Esophagus (tissue), 2 donors: ENCODE measurements at regions not wholly inside any gene's neighbourhood (a gene's known extent, or its start where the extent isn't known, plus 50 kb on each side); places are given as distances from the start of the nearest gene placed in this dataset.

Experiments
- H3K27ac ChIP-seq, 2 donors: one replicate each; pipeline ENCODE4 v1.5.1; 2013; ENCODE audit warnings: low read depth in 2 of 2, mild to moderate bottlenecking in 2 of 2, inconsistent platforms in 1 of 2, low read length in 1 of 2, moderate library complexity in 1 of 2
- H3K27me3 ChIP-seq, 2 donors: one replicate each; pipeline ENCODE4 v1.6.1; 2013; ENCODE audit warnings: low read length in 2 of 2, control low read depth in 1 of 2, mild to moderate bottlenecking in 1 of 2; ENCODE audit not compliant: insufficient read depth in 2 of 2, control insufficient read depth in 1 of 2
- H3K36me3 ChIP-seq, 2 donors: one replicate each; pipeline ENCODE4 v1.6.1; 2013; ENCODE audit warnings: low read length in 1 of 2; ENCODE audit not compliant: control insufficient read depth in 2 of 2, insufficient read depth in 2 of 2
- H3K4me1 ChIP-seq, 2 donors: one replicate each; pipeline ENCODE4 v1.6.1; 2013; ENCODE audit warnings: low read length in 1 of 2; ENCODE audit not compliant: control insufficient read depth in 2 of 2, insufficient read depth in 2 of 2
- H3K4me3 ChIP-seq, 2 donors: one replicate each; pipeline ENCODE4 v1.5.1; 2013; ENCODE audit warnings: low read length in 2 of 2, mild to moderate bottlenecking in 2 of 2, low read depth in 1 of 2, moderate library complexity in 1 of 2
- H3K9me3 ChIP-seq, 2 donors: one replicate each; pipeline ENCODE4 v1.6.1; 2013; ENCODE audit warnings: mild to moderate bottlenecking in 2 of 2, low read depth in 1 of 2, low read length in 1 of 2, moderate library complexity in 1 of 2; ENCODE audit not compliant: control insufficient read depth in 2 of 2, insufficient read depth in 1 of 2
- WGBS, 2 donors: extraction: QIAGEN DNeasy Blood & Tissue Kit; methylation state at CpG; one replicate each; pipeline ENCODE4 v1.1.7; 2013; 5-methylcytosine and 5-hydroxymethylcytosine counted together
- donor health status: healthy with polysubstance abuse.
- donor health status: Bipolar disorder and iron deficiency.

GRCh38 chr18:34606851-34607250 is 103.2 kb upstream of the DTNA start:
- 54 to 57% methylated on average over 3 of the region's 3 CpGs for WGBS, 2 donors
- Histone ChIP-seq H3K36me3 (no peaks in the 10 kb centered on the region), H3K4me1 (no peaks in the 10 kb centered on the region), H3K27ac (no peak overlapping the region), H3K9me3 (no peaks in the 10 kb centered on the region), H3K4me3 (no peak overlapping the region), H3K27me3 (no peaks in the 10 kb centered on the region)

- H3K27ac ChIP-seq: no peak overlapping the region
Measured at GRCh38 chr18:34608064-34608463, 102.0 kb upstream of the DTNA start.

GRCh38 chr18:34609986-34610648 is 100.0 kb upstream of the DTNA start:
- WGBS, 2 donors: 77 to 85% methylated on average over 4 of the region's 4 CpGs
- Histone ChIP-seq H3K4me1 (no peaks in the 10 kb centered on the region), H3K27me3 (no peaks in the 10 kb centered on the region), H3K4me3 (no peak overlapping the region), H3K9me3 (no peaks in the 10 kb centered on the region), H3K27ac (no peak overlapping the region), H3K36me3 (no peaks in the 10 kb centered on the region)

More at GRCh38 chr18:34608064-34608463, 102.0 kb upstream of the DTNA start:
- Histone ChIP-seq H3K27me3 (no peaks in the 10 kb centered on the region), H3K4me3 (no peak overlapping the region), H3K4me1 (no peaks in the 10 kb centered on the region), H3K36me3 (no peaks in the 10 kb centered on the region), H3K9me3 (no peaks in the 10 kb centered on the region)
- 71 to 77% methylated on average over 2 of the region's 2 CpGs for WGBS, 2 donors

GRCh38 chr18:34611904-34612303 is 98.2 kb upstream of the DTNA start:
- H3K27me3 ChIP-seq: no peaks in the 10 kb centered on the region
- no peaks in the 10 kb centered on the region for H3K36me3 ChIP-seq
- no peak overlapping the region for H3K27ac ChIP-seq
- H3K4me3 ChIP-seq: no peak overlapping the region
- no peaks in the 10 kb centered on the region for H3K4me1 ChIP-seq
- 91 to 92% methylated on average over 10 of the region's 10 CpGs for WGBS, 2 donors
- H3K9me3 ChIP-seq: no peaks in the 10 kb centered on the region

- 80 to 82% methylated on average over 5 of the region's 5 CpGs for WGBS, 2 donors
- no peaks in the 10 kb centered on the region for H3K9me3 ChIP-seq
Measured at GRCh38 chr18:34620258-34620861, 89.7 kb upstream of the DTNA start.

GRCh38 chr18:34623557-34623956 is 86.5 kb upstream of the DTNA start:
- no peaks in the 10 kb centered on the region for H3K4me1 ChIP-seq
- H3K36me3 ChIP-seq: no peaks in the 10 kb centered on the region
- H3K9me3 ChIP-seq: no peaks in the 10 kb centered on the region
- H3K4me3 ChIP-seq: no peak overlapping the region
- 89 to 94% methylated on average over 2 of the region's 2 CpGs for WGBS, 2 donors
- no peaks in the 10 kb centered on the region for H3K27me3 ChIP-seq
- no peak overlapping the region for H3K27ac ChIP-seq

More at GRCh38 chr18:34620258-34620861, 89.7 kb upstream of the DTNA start:
- no peaks in the 10 kb centered on the region for H3K27me3 ChIP-seq
- H3K4me1 ChIP-seq: no peaks in the 10 kb centered on the region
- H3K27ac ChIP-seq: no peak overlapping the region
- H3K4me3 ChIP-seq: no peak overlapping the region
- H3K36me3 ChIP-seq: no peaks in the 10 kb centered on the region

- no peak overlapping the region for H3K4me3 ChIP-seq
- no peaks in the 10 kb centered on the region for H3K27me3 ChIP-seq
- H3K36me3 ChIP-seq: no peaks in the 10 kb centered on the region
- WGBS, 2 donors: 26 to 37% methylated on average over 3 of the region's 3 CpGs
- no peaks in the 10 kb centered on the region for H3K4me1 ChIP-seq
- H3K27ac ChIP-seq: no peak overlapping the region
- H3K9me3 ChIP-seq: no peaks in the 10 kb centered on the region
Measured at GRCh38 chr18:34624551-34624950, 85.5 kb upstream of the DTNA start.

- H3K4me3 ChIP-seq: no peak overlapping the region
- no peaks in the 10 kb centered on the region for H3K36me3 ChIP-seq
- no peak overlapping the region for H3K27ac ChIP-seq
- WGBS, 2 donors: 93% methylated on average over 2 of the region's 2 CpGs
- H3K9me3 ChIP-seq: no peaks in the 10 kb centered on the region
- H3K27me3 ChIP-seq: no peaks in the 10 kb centered on the region
- no peaks in the 10 kb centered on the region for H3K4me1 ChIP-seq
Measured at GRCh38 chr18:34626404-34627136, 83.5 kb upstream of the DTNA start.

GRCh38 chr18:34627137-34627920 is 82.8 kb upstream of the DTNA start:
- Histone ChIP-seq H3K27ac (no peak overlapping the region), H3K36me3 (no peaks in the 10 kb centered on the region), H3K27me3 (no peaks in the 10 kb centered on the region), H3K4me1 (no peaks in the 10 kb centered on the region), H3K4me3 (no peak overlapping the region), H3K9me3 (no peaks in the 10 kb centered on the region)
- 85 to 88% methylated on average over 2 of the region's 2 CpGs for WGBS, 2 donors
